HFF-Myc (cell line): ENCODE measurements at regions not wholly inside any gene's neighbourhood (a gene's known extent, or its start where the extent isn't known, plus 50 kb on each side); places are given as distances from the start of the nearest gene placed in this dataset.

Experiments used
- DNase-seq: peaks from one replicate; pipeline ENCODE4 v3.0.0-alpha.2; 2011; ENCODE audit warnings: low read depth; ENCODE audit errors: extremely low read depth
- H3K4me3 ChIP-seq: replicated peaks from 2 replicates; pipeline ENCODE4 v1.5.1; 2011; ENCODE audit warnings: low read depth, mild to moderate bottlenecking, control low read depth, low read length
- TF ChIP-seq, protein P1 (sequence below): IDR thresholded peaks from 2 replicates; pipeline ENCODE4 v1.5.1; 2012; ENCODE audit warnings: mild to moderate bottlenecking, low read depth, low read length, control low read depth; ENCODE audit errors: missing control alignments

DNA sequence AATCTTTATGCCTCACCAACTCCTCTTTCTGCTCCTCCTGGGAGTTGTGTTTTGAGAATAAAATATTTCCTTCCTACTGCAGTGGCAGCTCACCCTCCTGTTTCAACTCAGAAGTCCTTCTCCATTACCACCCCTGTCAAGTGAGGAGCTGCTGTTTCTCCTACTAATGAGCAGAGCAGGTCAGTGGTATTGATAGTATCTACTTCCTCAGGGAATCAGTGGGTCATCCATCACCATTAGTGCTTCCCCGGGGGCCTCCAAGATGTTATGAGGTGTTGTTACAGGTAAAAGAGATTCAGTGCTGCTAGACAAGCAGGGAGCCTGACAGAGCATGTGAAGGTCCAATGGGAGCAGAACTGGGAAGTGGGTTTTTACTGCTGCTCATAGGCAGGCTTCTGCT, 795.2 kb downstream of the REEP3 start:
- H3K4me3 ChIP-seq = no peak overlapping the region
- TF ChIP-seq, protein P1, sequence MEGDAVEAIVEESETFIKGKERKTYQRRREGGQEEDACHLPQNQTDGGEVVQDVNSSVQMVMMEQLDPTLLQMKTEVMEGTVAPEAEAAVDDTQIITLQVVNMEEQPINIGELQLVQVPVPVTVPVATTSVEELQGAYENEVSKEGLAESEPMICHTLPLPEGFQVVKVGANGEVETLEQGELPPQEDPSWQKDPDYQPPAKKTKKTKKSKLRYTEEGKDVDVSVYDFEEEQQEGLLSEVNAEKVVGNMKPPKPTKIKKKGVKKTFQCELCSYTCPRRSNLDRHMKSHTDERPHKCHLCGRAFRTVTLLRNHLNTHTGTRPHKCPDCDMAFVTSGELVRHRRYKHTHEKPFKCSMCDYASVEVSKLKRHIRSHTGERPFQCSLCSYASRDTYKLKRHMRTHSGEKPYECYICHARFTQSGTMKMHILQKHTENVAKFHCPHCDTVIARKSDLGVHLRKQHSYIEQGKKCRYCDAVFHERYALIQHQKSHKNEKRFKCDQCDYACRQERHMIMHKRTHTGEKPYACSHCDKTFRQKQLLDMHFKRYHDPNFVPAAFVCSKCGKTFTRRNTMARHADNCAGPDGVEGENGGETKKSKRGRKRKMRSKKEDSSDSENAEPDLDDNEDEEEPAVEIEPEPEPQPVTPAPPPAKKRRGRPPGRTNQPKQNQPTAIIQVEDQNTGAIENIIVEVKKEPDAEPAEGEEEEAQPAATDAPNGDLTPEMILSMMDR = no peak
- DNase-seq = no peak

DNA sequence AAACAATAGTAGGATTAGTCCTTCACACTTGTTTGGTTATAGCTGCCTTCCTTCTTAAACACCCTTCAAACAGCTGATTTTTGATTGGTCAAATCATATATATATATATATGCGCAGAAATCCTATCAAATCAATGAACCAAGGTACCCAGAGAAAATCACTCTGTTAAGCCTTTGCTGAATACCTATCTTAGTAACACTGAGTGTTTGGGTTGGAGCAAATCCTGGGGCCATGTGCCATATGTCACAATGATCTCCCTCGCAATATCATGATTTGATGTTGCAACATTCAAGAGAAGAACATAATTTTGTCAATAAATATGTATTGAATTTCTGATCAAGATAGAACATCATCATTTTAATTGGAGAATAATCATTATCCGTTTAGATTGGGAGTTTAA, 795.6 kb downstream of the REEP3 start:
- no peak for DNase-seq
- no peak overlapping the region for H3K4me3 ChIP-seq
- TF ChIP-seq, protein P1 = no peak

DNA sequence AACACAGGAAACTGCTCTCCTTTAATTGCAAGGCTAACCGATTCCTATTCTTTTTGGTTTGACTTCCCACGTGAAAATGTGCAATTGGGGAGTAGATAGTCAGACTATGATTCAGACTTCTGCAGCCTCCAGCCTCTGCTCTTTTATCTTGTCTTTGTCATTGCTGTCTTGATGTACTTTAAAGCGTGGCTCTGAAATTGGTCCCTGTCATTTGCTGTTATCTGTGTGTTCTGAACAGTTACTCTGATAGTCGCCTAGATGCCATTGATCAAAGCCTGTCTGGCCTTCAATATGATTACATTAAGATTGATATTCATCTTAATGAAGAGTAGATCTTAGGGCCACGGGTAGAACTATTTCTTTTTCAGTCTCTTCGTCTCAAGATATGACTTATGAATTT, 799.2 kb downstream of the REEP3 start:
- TF ChIP-seq, protein P1 = no peak
- no peak for DNase-seq
- no peak overlapping the region for H3K4me3 ChIP-seq

DNA sequence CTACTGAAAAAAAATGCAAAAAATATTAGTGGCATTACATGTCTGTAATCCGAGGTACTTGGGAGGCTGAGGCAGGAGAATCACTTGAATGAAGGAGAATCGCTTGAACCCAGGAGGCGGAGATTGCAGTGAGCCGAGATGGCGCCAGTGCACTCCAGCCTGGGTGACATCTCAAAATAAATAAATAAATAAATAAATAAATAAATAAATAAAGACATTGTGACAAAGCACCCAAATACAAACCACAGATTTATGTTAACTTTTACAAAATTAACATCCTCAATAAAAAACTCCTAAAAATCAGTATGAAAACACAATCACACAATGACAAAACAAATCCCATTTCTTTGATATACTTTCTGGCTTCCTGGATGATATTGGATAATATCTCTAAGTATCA, 808.3 kb downstream of the REEP3 start:
- no peak overlapping the region for H3K4me3 ChIP-seq
- no peak for DNase-seq
- TF ChIP-seq, protein P1 = no peak

DNA sequence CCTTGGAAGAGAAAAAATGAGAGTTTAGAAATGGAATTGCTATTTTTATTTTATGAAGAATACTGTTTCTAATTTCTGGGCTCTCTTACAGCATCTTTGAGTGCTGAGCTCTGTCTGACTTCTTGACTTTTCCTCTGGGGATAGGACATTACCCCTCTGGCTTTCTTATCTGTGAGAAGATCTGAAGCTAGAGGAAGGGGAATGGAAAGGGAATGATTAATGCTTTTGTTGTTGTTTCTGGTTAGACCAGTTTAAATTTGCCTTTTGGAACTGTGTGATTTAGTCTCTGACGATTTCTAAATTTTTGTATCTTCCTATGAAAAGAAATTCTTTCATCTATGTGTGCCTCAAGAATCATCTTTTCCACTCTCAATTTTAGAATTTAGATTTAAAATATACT, 811.4 kb downstream of the REEP3 start:
- H3K4me3 ChIP-seq = no peak overlapping the region
- no peak for DNase-seq
- TF ChIP-seq, protein P1 = no peak

DNA sequence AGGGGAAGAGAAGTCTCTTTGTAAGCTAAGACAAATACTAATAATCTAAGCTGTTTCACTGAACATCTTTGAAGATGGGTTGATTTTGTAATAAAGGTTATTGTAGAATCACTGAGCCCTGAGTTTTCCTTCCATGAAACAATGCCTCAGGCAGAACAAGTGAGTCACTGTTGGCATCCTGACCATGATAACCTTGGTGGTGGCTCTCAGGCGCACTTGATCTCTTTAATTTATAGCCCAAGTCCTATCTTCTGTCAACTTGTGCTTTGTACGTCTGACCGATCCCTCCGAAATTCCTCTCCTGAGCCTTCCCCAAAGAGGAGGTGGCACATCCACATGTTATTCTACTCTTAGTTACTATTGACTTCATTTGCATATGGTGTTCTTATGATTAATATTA, 812.9 kb downstream of the REEP3 start:
- DNase-seq = no peak
- TF ChIP-seq, protein P1 = no peak
- H3K4me3 ChIP-seq = no peak overlapping the region

DNA sequence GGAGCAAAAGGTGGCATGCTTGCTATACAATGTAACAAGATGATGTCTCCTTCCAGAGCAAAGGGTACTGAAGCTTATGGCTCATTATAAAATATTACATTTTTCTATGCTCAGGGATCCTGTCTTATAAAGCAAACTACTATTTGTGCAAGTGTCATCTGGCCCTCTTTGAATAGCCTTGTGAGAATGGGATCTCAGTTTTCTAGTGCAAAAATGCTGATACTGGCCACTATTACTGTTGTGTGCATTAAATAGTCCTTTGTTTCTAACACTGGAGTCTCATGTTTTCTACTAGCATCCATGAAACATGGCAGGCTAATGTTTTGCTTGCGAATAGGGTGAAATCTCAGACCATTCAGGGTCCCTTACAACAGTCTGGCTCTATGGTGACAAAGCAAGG, 823.0 kb downstream of the REEP3 start:
- no peak overlapping the region for H3K4me3 ChIP-seq
- DNase-seq = no peak
- TF ChIP-seq, protein P1 = no peak
